ENCODE measurements at regions not wholly inside any gene's neighbourhood (a gene's known extent, or its start where the extent isn't known, plus 50 kb on each side); places are given as distances from the start of the nearest gene placed in this dataset.

DNA sequence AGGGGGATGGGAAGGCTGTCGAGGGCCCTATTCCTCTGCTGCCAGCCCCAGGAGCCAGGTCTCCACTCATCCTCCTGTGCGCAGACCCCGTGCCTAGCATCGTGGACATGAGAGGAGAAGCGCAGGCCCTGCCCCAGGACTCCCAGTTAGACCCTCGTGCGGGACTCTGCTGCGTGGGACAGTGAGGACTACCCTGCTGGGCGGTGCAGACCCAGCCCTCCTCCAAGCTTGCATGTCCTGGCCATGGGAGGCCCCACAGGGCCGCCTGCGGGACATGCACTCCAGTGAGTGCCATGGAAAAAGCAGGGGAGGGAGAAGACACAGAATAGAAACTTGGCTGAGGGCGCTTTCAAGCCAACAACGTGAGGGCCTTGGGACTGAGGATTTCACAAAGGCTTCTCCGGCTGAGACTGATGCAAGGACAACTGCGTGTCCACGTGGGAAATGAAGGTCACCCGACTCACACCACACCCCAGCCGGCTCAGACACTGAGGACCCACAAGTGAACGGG is 62.6 kb upstream of the IQSEC1 start:
- intact Hi-C loops (cut with DNase I) = no loop called here
- peak; percentile 68 for DNase-seq (ENCODE audit: low spot score)

DNA sequence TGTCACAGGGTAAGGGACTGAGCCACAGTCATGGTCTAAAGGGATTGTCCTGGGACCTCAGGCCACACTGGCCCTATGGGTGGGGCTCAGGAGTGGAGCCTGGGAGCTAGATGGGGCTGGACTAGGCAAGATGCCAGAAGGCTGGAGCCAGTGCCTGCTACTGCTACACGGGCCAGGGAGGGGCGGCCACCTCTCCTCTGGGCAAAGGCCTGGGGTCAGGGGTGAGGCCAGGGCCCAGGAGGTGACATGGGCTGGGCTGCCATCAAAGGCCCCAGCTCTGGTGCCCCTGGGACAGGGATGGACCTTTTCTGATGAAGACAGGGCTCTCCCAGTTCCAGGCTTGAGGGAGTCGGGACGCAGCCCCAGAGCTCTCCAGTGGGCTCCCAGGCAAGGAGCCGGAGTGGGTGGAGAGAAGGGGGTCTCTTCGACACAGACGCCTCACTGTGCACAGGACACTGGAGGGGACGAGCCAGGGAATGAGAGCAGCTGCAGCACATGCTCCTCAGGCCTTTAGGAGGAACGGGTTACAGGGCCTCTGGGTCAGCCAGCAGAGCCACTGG is 62.1 kb upstream of the IQSEC1 start:
- intact Hi-C loops (cut with DNase I) = no loop called here
- peak; percentile 64 for DNase-seq (ENCODE audit: low spot score)

DNA sequence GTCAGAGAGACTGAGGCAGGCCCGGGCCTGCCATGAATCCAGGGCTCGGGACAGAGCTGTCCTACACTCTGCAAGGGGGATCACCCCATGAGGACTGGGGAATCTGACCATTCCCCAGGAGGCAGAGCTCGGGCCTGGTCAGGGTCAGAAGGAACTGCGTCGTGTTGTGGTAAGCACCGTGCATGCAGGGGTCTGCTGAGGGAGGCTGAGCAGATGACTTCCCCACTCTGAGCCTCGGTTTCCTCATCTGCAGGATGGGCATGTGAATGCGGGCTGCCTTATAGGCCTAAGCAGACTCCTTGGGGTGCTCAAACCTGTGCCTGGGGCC is 61.6 kb upstream of the IQSEC1 start:
- intact Hi-C loops (cut with DNase I) = no loop called here
- DNase-seq (ENCODE audit: low spot score) = peak; percentile 44

DNA sequence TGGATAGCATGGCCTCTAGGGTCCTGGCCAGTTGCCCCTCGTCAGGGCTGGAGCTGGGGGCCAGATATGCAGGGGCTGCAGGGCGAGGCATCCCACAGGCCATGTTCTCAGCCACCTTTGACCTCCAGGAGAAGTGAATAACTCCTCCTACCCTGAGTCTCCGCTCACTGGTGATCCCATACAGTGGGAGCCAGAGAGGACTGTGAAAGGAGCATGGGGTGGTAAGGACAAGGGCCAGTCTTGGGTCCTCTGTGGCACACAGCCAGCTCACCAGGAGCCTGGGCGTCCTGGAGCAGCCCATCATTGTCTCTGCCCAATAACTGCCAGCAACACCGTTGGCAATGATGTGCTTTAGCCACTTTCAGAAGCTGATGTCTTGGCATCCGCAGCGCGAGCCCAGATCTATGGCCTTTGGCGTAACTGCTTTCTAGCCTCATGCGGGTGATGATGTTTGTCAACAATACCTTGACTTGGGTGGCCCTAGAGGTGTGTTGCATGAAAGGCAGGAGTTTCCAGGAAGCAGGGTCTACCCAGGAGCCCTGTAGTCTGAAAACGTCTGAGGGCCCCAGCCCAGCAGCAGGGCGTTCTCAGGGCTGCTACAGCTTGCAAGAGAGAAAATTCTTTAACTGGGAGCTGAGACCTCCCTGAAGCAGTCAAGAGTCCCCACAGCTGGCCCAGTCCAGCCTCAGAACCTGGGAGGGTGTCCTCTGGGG is 61.1 kb upstream of the IQSEC1 start:
- intact Hi-C loops (cut with DNase I) = no loop called here
- peak; percentile 53 for DNase-seq (ENCODE audit: low spot score)

DNA sequence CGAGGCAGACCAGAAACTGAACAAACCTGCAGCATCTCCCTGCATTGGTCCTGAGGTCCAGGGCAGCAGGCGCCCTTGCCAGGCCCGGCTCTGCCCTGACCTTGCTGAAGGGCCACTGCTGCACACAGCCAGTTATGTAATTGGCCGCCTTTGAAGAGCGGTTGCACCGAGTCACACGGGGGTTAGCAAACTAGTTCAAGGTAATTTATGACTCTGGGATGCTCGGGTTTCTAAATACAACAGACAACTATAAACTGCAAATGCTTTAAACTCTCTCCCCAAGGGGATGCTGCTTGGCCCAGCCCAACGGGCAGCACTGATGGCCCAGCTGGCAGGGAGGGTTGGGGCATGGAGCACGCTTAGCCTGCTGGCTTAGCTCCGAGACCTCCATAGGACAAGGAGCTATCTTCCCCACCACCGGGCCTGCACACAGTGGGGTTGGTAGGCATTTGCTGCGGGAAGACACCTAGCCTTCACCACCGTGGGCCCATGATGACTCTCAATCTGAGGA is 60.3 kb upstream of the IQSEC1 start:
- intact Hi-C loops (cut with DNase I) = no loop called here
- peak; percentile 40 for DNase-seq (ENCODE audit: low spot score)

DNA sequence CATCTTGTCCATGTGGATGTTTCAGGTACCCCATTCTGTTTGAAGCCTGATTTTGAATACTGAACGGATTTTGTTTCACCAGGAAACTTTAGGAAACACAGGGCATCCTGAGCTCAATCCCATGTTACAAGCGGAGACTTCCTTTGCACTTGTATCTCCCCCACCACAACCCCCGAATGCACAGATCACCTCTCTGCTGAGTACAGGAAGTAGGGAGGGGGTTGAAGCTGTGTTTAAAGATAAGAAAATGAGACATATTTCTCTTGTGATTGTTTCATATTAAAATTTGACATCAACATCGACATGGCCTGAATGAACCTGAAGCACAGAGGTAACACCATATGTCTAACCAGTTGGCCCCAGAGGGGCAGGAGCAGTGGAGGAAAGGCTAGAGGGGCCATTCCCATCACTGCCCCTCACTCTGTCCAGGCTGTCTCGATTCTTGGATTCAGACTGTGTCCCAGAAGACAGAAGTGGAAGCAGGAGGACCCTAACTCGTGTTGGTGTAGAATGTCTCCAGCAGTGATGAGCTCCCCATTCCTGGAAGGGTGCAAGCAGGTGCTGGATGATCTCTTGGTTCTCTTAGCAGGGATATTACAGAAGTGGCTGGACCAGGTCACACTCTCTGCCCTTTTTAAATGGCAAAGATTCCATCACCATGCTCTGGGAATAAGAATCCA is 59.6 kb upstream of the IQSEC1 start:
- peak; percentile 12 for DNase-seq (ENCODE audit: low spot score)
- intact Hi-C loops (cut with DNase I) = no loop called here

DNA sequence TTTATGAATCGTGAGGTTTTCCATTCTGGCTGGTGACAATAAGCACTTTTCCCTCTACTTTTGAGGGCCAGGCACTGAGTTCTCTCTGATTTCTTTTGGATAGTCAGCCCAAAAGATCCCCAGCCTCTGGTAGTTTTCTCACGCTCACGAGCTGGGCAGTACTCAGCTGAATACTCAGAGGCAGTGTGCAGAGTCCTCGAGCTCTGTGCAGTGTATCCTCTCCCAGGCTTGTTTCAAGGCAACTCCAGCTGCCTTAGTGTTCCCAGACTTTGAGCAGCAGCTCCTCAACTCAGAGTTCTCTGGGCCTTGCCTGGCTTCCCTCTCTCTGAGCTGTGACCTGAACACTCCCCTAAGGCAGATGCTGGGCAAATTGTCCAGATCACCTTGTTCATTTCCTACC is 59.1 kb upstream of the IQSEC1 start:
- DNase-seq (ENCODE audit: low spot score) = peak; percentile 60
- intact Hi-C loops (cut with DNase I) = no loop called here

DNA sequence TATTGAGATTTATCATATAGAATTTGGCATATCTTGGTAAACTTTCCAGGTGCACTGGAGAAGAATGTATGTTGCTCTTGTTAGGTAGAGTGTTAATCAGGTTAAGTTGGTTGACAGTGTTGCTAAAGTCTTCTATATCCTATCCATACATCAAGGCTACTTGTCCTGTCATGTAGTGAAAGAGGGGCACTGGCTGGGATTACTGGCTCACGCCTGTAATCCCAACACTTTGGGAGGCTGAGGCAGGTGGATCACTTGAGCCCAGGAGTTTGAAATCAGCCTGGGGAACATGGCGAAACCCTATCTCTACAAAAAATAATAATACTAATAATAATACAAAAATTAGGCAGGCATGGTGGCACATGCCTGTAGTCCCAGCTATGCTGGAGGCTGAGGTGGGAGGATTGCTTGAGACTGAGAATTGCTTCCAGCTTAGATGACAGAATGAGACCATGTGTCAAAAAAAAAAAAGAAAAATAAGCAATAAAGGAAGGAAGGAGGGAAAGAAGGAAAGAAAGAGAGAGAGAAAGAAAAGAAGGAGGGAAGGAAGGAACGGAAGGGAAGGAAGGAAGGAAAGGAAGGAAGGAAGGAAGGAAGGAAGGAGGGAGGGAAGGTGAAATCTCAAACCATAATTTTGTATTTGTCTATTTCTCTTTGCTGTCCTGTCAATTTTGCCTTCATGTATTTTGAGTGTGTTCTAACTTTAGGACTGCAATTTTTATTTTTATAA is 57.4 kb upstream of the IQSEC1 start:
- intact Hi-C loops (cut with DNase I) = no loop called here
- DNase-seq (ENCODE audit: low spot score) = no peak

DNA sequence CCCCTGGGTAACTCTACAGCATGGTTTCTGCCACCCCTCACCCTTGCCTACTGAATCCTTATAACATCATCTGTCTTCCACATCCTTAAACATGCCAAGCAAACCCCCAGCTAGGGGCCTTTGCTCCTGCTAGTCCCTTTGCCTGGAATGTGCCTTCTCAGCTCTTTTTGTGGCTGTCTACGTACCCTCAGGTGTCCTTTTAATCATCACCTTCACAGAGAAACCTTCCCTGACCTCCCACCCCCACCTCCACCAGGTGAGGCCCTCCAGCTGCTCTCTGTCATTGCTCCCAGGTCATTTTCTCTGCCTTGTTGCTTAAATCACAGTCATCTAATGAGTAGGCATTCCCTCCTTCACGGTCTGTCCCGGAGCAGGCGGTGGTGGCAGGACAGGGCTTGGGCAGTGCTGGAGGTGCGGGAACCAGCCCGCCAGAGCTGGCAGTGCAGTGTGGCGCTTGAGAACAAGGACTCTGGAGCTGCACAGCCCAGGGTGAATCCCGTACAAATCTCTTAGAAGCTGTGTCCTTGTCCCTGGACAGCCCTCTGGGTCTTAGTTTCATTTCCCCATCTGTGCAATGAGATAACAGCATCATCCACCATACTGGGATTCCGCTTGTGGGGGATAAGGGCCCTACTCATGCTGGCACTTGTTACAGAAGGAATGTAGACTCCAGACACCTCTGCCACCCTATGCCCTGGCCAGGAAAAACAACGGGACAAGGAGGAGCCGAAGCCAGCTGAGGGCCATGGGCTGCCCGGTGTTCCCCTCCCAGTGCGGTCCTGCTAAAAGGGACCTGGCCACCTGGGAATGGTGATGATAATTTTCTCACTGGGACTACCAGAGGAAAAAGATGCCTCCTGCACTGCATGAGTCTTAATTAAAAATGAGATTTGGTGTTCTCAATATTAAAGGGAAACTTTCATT is 52.1 kb upstream of the IQSEC1 start:
- intact Hi-C loops (cut with DNase I) = no loop called here
- peak; percentile 57 for DNase-seq (ENCODE audit: low spot score)

DNA sequence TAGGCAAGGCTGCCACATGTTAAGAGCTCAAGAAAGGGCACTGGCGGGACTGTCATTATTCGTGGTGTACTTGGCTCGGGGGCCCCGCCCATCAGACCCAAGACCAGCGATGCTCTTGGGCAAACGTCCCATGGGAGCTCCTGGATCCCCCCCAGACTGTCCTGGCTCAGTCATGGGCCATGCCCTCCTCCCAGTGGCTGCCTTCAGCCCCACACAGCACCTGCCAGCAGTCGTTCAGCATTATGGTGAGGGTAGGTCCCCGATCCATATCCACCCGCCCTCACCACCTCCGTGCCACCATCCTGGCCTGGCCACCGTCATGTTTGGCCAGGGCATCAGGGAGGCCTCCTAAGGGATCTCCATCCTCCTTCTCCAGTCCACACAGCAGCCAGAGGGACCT is 51.4 kb upstream of the IQSEC1 start:
- intact Hi-C loops (cut with DNase I) = loop anchor here in 1 of 2 donors (5.0 kb wide), 1 partner anchor 83 kb away; no protein-coding TSS in a partner anchor
- DNase-seq (ENCODE audit: low spot score) = peak; percentile 62

DNA sequence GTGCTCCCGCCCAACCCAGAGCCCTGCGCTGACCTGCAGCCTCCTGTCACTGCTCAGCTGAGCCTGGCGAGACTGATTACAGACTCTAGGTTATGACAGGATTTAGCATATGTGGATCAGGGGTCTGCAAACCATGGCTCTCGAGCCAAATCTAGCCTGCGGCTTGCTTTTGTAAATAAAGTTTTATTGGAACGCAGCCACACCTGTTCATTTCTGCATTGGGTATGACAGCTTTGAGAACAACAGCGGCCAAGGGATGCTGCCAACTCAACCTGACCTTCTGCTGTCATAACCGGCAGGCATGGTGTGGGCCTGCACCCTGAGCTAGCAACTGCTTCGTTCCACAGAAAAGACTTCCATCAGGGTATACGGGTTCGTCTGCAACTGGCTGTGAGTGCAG is 50.5 kb upstream of the IQSEC1 start:
- peak; percentile 42 for DNase-seq (ENCODE audit: low spot score)
- intact Hi-C loops (cut with DNase I) = loop anchor here in 1 of 2 donors (5.0 kb wide), 1 partner anchor 84 kb away; no protein-coding TSS in a partner anchor

DNA sequence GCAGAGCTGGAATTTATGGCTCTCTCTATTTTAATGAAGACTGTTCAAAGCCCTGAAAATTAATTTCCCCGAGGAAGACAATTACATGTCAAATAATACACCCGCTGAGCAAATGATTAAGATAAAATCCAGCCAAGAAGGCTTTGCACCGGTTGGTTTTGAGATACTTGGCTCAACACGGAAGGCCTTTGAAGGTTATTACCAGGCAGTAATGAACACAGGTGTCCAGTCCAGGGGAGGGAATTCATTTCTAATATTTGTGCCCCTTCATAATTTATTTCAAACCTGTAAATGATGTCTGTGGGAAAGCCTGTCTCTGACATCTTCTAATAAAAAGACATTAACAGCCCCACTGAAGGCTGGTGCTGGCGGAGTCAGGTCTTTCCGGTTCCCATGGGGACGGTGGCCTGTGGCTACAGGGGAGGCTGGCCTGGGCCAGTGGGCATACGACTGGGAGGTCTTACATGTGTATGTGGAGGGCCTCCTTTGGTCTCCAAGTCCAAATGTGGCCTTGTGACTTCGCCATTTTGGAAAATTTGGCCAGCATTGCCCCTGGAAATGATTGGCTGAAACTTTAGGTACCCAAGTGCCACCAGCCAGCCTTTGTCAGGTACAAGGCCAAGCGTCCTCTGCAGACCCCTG is 49.9 kb upstream of the IQSEC1 start:
- DNase-seq (ENCODE audit: low spot score) = peak; percentile 42

More for the DNA sequence above, 49.9 kb upstream of the IQSEC1 start:
- intact Hi-C loops (cut with DNase I) = loop anchor here in 1 of 2 donors (5.0 kb wide), 1 partner anchor 84 kb away; no protein-coding TSS in a partner anchor
